ENCODE measurements at regions not wholly inside any gene's neighbourhood (a gene's known extent, or its start where the extent isn't known, plus 50 kb on each side); places are given as distances from the start of the nearest gene placed in this dataset.
"Not testable (repeated sequence)": the region's sequence is repeated elsewhere in the genome, so short reads cannot be mapped to it uniquely, and the experiment has no call there.

DNA sequence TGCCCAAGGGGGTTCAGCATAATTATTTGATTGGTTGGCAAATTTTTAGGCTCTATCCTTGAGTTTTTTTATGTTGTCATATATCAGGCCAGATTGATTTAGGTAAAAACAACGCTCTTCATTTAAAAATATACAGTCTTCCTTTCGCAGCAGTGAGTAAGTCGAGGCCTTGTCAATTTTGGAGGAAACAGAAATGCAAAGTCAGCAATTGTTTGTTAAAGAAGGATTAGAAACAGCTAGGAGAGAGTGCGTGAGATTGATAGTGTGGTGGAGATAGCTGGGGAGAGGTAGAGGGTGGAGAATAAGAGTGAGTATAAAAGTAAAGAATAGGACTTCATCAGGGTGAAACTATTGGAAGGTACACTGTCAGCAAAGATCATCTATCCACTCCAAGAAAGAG is 830.8 kb downstream of the LUZP2 start:
- no peak for DNase-seq (ENCODE audit: low read depth)

GRCh38 chr11:25339281-25339680 is 842.4 kb downstream of the LUZP2 start:
- no peak for DNase-seq (ENCODE audit: low read depth)

DNA sequence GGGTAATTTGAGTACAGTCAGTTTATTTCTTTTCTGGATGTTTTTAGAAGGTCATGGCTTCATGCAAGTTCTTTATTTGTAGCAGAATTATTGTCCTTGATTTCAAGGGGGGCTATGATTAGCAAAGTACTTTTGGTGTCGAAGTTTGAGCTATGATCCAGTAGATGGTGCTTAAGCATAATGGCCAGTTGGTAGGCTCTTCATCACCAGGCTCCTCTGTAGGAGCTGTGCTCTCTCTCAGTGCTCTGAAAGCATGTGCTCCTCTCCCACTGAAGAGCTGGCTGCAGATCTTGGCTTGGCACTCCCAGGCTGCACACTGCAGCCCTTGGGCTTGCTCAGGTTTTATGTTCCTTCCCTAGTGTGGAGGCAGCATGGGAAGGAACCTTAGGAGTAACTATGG is 852.7 kb downstream of the LUZP2 start:
- no peak for DNase-seq (ENCODE audit: low read depth)

DNA sequence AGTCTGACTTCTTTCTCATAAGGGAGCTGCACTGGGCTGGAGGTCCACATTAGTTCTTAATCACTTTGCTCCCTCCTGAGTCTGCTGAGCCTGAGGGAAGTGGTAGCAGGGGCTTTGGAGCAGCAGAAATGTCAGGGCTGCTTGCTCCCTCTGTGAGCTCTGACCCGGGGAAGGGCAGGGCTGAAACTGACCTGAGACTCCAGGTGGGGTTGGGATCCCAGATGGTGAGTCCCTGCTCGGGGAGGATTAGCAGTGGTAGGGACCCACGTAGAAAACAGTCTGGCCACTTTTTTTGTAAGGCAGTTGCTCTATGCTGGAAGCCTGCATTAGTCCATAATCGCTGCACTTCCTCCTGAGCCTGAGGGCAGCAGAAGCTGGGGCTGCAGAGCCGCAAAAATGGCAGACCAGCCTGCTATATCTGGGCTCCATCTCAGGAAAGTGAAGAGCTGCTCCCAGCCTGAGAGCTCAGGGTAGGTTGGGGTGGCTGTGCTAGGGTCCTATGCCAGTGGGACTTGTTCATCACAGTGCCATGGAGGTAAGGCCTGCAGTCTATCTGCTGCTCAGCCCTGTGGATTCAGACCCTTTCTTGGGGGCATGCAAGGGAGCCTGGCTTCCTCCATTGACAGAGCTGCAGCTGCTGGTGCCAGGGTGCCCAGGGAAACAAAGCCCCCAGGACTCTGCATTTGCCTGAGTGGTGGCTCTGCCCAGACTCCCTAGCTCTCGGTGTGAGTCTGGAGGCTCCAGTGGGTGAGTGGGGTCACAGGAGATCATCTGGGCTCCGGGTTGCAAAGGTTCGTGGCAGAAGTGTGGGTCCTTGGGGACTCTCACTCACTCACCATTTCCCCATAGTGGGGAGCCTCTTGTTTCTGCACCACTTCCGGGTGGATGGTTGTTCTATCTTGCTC is 854.3 kb downstream of the LUZP2 start:
- peak; percentile 0 for DNase-seq (ENCODE audit: low read depth)

GRCh38 chr11:25357133-25357532 is 860.3 kb downstream of the LUZP2 start:
- DNase-seq (ENCODE audit: low read depth): no peak

DNA sequence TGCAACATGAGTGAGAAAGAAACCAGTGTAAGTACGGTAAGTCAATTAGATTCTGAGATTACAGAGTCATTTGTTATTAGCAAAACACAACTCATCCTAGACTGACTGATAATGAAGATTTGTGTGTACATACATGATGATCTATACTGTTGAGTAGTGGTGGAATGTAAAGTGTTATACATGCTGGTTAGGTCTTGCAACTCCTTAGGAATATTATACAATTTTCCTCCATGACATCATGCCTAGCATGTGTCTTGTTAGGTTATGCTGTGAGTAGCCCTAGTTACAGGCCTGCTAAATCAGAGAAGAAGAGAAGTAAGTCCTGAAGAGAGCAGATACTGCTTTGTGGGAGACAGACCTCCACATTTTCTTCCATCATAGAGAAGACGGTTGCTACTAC is 880.6 kb downstream of the LUZP2 start:
- DNase-seq (ENCODE audit: low read depth): no peak

GRCh38 chr11:25396847-25397246 is 900.0 kb downstream of the LUZP2 start:
- peak; percentile 6 for DNase-seq (ENCODE audit: low read depth)

- DNase-seq (ENCODE audit: low read depth): no peak
Measured at GRCh38 chr11:25408146-25408545, 911.3 kb downstream of the LUZP2 start.

DNA sequence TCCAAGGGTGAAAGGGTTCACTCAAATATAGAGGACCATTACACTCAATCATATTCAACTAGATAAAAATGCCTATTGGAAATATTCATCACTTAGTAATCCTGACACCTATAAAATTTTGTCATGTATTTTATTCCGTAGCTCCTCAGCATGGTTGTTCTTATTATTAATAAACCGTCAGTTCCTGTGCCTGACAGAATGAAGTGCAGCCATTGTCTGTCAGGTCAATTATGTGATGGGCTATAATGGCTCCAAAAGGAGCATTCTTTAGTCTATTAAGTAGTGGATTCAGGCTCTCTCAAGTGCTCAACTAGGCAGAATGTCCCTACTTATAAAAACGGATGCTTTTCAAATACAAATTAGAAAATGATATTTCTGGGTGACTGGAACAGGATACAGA is 916.1 kb upstream of the ANO3 start:
- DNase-seq (ENCODE audit: low read depth): no peak

DNA sequence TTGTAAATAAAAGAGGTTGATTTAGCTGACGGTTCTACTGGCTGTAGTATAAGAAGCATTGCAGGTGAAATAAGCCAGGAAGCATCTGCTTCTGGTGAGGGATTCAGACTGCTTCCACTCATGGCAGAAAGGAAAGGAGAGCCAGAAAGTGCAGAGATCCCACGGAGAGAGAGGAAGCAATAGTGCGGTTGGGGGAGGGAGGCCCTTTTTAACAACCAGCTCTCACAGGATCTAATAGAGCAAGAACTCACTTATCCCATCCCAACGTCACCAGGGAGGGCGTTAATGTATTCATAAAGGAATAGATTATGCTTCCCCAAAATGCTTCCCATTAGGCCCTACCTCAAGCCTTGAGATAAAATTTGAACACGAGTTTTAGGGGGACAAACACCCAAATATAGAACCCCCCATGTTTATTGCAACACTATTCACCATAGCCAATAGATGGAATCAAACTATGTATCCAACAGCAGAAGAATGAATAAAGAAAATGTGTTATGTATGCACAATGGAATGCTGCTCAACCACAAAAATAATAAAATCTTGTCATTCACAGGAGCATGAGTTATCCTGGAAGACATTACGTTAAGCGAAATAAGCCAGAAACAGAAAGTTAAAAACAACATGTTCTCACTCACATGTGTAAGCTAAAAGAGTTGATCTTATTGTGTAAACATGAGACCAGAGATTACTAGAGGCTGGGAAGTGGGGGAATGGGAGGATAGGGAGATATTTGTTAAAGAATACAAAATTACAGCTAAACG is 908.3 kb upstream of the ANO3 start:
- peak; percentile 65 for DNase-seq (ENCODE audit: low read depth)

GRCh38 chr11:25432376-25432775 is 899.6 kb upstream of the ANO3 start:
- DNase-seq (ENCODE audit: low read depth): no peak

- DNase-seq (ENCODE audit: low read depth): no peak
Measured at GRCh38 chr11:25435197-25435596, 896.7 kb upstream of the ANO3 start.

- DNase-seq (ENCODE audit: low read depth): no peak
Measured at GRCh38 chr11:25436326-25436725, 895.6 kb upstream of the ANO3 start.

GRCh38 chr11:25441421-25441820 is 890.5 kb upstream of the ANO3 start:
- DNase-seq (ENCODE audit: low read depth): no peak

DNA sequence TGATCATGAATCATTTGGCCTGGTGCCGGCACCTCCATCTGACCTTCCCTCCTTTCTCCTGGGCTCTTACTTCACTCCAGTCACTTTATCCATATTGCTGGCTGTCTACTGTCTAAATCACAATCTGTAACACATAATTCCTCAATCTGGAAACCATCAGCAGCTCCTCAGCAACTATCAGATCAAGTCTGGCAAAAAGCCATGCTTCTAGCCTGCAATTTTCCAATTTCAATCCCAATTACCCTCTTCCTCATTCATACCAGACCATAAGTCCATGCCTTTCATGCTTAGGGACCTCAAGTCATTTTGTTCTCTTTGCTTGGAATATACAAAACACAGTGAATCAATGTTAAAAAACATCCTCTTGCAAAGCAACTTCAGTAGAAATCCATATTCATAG is 882.8 kb upstream of the ANO3 start:
- no peak for DNase-seq (ENCODE audit: low read depth)

GRCh38 chr11:25453471-25453870 is 878.5 kb upstream of the ANO3 start:
- DNase-seq (ENCODE audit: low read depth): no peak

DNA sequence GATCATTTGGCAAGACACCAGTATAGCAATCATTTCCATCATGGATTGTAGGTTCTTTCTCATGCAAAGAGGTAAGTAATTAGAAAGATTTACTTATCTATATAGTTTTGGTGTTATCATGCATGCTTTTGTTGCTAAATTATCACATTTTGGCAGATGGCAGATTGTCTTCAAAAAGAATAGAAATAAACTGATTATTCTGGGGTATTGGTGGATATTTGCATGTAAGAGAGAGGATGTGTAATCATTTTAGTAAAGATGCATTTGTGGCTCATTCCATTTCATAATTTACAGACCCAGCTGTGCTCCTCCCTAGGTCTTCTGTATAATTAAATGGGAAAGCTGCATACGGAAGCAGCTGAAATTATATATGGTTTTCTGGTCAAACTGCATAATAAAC is 875.7 kb upstream of the ANO3 start:
- DNase-seq (ENCODE audit: low read depth): no peak

GRCh38 chr11:25483915-25484635 is 847.9 kb upstream of the ANO3 start:
- no peak for DNase-seq (ENCODE audit: low read depth)

DNA sequence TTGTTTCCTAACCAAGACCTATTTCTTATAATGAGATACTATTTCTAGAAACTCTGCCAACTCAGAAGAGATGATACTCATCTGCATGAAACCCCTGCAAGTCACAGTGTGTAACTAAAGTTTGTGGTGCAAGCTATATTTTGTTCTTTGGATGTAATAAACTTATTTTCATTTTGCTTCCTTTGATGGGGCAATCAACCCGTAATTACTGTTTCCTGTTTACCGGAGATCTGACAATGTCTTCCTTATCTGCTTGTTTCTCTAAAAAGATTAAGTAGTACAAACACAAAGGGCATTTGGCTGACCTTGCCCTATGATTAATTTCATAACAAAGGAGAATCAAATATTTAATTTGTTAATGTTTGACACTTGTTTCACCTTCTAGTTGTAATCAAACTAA is 846.6 kb upstream of the ANO3 start:
- DNase-seq (ENCODE audit: low read depth): no peak

GRCh38 chr11:25486338-25486737 is 845.6 kb upstream of the ANO3 start:
- DNase-seq (ENCODE audit: low read depth): not testable (repeated sequence)

DNA sequence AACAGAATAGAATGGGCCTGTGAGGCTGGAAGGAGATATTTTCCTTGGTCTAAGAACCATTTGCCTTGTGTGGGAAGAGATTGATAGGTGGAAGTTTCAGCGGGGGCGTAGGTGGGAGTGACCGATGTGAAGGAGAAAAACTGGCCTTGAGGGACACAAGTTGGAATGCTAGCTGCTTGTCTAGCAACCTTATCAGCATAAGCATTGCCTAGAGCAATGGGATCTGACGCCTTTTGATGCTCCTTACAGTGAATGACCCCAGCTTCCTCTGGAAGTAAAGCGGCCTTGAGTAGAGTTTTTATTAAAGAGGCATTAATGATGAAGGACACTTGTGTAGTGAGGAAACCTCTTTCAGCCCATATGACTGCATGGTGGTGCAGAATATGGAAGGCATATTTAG is 843.8 kb upstream of the ANO3 start:
- not testable (repeated sequence) for DNase-seq (ENCODE audit: low read depth)

GRCh38 chr11:25501426-25501825 is 830.5 kb upstream of the ANO3 start:
- not testable (repeated sequence) for DNase-seq (ENCODE audit: low read depth)

DNA sequence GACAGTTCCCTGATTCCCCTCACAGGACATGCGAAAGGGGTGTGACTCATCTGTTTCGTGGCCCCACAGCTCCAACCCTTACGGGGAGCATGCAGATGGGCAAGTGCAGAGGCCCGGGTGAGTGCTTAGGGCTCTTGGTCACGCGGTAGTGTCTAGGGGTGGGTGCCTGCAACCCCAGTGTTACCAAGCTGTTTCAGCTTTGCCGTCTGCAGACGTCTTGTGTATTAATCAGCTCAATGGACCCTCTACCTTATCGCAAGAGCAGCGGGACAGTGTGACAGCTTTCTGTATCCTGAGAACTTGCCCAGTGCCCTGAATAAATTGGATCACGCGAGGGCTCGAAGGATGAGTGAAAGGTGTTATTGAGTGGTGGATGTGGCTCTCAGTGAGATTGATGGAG is 816.4 kb upstream of the ANO3 start:
- no peak for DNase-seq (ENCODE audit: low read depth)

Measured in iris pigment epithelial cell (primary cell).